Stimulated activated CD8-positive, alpha-beta memory T cell treated with anti-CD3 and anti-CD28 coated beads, Interleukin-7, amount 100 ng/mL, for 24 hours (primary cell): ENCODE measurements at regions not wholly inside any gene's neighbourhood (a gene's known extent, or its start where the extent isn't known, plus 50 kb on each side); places are given as distances from the start of the nearest gene placed in this dataset.
"Not testable (repeated sequence)": the region's sequence is repeated elsewhere in the genome, so short reads cannot be mapped to it uniquely, and the experiment has no call there.

Experiments used
- DNase-seq: peaks from one replicate; pipeline ENCODE4 v3.0.0-alpha.2; 2020; ENCODE audit warnings: low read depth

DNA sequence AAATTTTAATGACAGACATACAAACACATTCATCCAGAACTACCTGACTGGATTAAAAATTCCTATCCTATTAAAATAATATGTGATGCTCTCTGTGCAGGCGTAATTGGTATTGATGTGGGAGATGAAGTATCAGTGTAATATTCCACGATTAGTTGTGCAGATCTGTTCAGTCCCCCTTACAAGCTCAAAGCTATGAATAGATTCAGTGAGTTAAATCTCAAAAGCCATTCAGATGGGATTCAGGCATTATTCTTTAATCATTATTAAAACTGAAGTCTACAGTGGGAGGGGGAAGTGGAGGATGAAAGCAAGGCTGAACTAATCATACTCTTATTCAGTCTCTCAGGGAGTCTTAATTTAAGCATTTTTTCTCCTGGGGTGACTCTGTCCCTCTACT, 855.8 kb downstream of the EFNA5 start:
- no peak for DNase-seq

DNA sequence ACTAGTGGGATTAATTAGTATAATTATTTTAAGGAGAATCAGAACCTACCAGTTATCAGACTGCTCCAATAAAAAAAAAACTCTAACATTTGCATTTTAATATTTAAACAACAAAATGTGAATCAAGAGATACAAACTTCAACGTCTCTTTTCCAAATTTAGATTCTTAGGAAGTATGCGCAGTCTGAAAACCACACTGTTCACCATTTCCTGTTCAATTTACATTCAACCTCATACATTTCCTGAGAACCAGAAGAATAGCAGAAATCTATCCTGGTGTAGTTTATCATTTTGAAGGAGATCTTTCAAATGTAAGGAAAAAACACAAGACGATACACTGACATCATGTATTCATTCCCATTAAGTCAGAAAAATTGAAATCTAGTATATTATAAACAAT, 869.2 kb downstream of the EFNA5 start:
- no peak for DNase-seq

DNA sequence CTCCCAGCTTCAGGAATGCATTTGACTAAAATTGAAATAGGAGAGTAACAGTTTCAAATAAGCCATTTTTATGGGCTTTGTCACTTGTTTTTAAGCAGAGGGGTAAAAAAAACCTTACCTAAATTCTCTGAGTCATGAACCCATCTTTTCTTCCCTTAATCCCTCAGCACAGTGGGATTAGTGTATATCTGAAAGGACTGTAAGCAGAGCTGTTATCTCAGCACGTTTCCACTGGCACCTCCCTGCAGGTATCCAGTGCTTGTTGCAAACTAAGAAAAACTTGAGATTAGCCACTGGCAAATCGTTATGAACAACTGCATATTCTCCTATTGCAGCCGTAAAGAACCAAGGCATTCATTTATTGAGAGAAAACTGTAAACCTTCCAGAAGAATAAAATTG, 872.7 kb downstream of the EFNA5 start:
- DNase-seq = no peak

DNA sequence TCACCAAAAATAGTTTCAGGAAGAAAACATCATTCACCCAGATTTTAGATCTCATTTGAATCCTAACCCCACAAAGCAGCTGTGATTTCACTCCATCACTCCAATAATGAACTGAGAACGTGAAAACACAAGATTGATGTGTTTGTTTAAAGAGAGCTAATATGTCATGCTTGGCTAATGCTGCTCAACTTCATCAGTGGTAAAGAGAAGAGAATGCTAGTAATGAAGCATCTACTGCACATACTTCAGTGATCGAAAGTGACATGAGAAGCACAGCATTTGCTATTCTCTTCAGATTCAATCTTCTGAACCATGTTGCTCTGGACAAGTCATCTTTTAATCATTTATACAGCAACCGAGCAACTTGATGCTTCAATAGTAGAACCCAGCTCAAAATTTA, 874.7 kb downstream of the EFNA5 start:
- DNase-seq = no peak

DNA sequence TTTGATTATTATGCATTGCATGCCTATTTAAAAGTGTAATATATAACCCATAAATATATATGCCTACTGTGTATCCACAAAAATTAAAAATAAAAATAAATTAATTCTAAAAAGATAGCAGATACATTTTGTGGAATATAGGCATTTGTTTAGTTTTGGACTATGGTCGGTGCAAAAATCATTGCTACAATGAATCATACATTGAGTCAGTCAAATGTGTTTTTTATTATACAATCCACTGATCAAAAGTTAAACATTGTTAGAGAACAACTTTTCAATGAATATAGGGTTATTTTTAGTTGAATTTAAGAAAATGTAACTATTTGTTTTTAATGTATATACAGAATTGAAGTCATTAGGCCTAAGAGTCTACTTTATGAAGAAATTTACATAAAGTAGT, 885.9 kb downstream of the EFNA5 start:
- no peak for DNase-seq

DNA sequence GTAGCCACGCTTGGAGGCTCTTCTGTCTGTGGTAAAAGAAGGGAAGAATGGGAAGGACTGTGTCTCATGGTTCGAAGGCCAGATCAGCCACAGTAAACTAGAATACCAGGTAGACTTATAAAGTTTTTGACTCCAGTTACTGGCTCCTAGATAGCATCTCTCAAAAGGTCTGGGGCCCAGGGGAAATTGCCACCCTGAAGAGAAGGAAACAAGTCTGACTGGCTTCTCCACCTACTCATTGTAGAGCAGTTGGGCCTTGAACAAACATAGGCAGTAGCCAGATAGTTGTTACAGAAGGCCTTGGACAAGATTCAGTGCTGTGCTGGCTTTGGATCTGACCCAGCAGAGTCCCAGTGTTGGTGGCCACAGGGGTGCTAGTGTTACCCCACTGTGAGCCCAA, 890.4 kb downstream of the EFNA5 start:
- no peak for DNase-seq

DNA sequence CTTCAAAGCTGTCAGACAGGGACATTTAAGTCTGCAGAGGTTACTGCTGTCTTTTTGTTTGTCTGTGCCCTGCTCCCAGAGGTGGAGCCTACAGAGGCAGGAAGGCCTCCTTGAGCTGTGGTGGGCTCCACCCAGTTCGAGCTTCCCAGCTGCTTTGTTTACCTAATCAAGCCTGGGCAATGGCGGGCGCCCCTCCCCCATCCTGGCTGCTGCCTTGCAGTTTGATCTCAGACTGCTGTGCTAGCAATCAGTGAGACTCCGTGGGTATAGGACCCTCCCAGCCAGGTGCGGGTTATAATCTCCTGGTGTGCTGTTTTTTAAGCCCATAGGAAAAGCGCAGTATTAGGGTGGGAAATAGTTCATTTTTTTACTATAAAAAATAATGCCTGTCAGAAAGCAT, 894.2 kb downstream of the EFNA5 start:
- DNase-seq = not testable (repeated sequence)

DNA sequence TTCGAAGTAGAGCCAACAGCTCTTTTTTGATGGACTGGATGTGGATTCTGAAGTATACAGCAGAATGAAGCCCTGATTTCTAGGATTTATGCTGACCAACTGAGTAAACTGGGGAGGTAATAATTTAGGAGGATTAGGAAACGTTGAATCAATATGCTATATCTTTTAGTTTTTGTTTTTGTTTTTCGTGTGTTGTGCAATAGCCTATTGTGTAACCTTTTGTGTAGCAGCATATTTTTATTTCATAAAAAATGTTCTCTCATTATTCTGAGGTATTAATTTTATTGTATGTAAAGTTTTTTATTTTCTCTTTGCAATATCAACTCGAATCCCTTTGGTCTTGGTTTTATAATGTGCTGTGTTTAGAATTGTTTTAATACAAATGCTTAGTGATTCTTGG, 902.3 kb downstream of the EFNA5 start:
- DNase-seq = no peak

DNA sequence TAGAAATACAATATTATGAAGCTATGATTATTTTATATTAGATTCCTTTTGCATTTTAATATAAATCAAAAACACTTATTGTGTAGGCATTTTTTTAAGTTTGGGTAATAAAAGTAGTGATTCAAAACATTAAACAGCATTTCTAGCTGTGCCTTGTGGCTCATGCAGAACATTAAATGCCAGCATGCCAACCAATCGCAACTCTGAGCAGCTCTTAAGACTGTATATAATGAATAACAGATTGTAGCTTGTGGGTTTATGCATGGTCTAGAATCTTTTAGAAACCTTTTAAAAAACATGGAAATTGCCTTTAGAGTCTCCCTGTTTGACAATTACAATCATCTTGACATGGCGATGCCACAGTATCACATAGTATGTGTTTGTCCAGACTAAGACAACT, 903.8 kb downstream of the EFNA5 start:
- no peak for DNase-seq

DNA sequence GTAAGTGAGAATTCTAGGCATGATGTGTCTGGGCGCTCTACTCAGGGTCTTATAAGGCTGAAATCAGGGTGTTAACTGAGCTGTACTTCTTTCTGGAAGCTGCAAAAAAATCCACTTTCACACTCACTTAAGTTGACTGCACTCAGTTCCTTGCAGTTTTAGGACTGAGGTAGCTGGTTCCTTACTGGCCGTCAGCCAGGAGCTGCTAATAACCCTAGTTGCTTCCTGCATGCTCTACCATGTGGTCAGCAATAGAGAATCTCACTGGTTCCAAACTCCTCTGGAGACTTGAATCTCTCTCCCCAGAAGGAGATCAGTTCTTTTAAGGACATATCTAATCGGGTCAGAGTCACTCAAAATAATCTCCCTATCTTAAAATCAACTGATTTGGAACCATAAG, 911.2 kb downstream of the EFNA5 start:
- no peak for DNase-seq

DNA sequence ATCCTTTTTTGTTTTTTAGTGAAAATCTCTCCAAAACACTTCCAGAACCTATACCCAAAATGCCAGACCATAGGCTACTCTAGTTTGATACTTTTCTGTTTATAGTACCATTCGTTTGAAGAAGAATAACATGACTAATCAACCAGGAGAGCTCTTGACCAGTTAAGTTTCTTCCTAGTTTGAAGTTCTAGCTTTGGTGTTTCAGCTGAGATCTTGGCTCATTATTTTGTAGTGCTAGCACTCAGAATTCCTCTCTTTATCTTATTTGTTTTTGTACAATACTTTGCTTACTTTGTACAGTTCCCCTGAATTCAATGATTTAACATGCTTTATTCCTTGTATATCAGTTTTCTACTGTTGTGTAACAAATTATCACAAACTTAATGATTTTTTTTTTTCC, 911.6 kb downstream of the EFNA5 start:
- no peak for DNase-seq

DNA sequence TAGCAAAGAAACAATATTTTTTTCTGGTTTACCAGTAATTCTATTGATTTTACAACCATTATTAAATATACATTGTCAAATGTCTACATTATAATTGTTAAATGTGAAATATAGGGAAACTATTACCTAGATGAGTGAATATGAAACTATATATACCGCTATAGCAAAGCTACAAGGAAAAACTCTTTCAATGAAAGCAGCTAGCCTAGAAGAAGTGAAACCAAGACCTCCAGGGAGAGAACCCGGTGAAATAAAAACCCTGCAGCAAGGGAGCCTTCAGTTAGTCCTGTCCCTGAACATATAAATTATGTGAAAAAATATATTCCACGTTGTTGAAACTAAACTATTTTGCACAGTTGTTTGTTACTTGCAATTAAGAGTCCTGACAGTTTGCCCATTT, 913.1 kb downstream of the EFNA5 start:
- DNase-seq = no peak

DNA sequence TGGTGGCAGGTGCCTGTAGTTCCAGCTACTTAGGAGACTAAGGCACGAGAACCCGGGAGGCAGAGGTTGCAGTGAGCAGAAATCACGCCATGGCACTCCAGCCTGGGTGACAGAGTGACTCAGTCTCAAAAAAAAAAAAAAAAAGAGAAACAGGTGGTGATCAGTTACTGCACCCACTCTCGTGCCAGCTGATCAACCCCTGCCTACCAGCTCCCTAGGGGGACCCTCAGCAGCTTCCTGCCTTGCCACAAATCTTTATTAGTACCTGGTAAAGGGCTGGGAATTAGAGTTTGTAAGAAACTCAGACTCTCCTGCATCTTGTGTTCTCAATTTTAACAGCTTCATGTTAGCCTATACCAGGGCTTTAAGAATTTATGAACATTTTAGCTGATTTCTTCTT, 914.9 kb downstream of the EFNA5 start:
- no peak for DNase-seq

DNA sequence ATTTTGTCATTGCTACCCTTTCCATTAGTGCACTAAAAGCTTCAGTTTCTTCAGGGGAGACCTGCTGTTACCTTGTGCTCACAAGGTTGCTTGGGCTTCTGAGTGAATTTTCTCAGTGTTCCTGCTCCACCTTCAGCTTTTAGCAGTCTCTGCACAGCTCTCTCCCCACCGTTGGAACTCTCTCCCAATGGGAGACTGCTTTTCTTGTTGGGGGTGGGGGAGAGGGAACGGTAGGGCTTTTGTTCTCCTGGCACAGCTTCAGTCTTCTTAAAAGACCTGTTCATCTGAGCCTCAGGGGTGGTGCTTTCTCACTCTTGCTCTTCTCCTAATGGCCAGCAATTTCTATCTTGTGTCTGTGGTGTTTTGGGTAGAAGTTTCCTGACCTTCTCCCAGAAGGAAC, 915.7 kb downstream of the EFNA5 start:
- no peak for DNase-seq

DNA sequence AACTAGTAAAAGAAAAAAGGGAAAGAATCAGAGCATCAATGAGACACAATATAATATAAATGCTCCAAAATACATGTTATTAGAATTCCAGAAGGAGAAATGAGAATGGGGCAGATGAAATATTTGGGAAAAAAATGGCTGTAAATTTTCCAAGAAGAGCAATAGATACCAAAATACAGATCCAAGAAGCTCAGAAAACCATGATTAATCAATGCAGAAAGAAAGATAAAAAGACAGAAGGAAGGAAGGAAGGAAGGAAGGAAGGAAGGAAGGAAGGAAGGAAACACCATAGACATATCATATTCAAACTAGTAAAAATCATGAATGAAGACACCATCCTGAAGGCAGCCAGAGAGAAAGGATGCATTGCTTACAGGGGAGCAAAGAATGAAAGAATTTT, 920.9 kb downstream of the EFNA5 start:
- DNase-seq = no peak

DNA sequence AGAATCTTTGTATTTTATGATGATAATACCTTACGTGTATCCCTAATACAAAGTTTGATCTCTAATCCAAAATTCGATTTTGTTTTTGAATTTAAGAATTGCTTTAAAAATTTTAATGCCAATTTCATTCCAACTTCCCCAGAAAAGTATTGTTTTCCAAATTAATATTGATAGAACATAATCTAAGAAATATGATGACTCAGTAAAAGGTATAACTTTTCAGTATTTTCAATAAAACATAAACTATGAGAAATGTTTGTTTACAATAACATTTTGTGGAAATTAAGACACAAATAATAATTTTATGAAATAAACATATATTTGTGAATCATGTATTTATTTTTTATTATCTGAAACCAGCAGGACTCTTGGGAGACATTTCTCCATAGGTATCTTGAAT, 931.6 kb downstream of the EFNA5 start:
- no peak for DNase-seq

DNA sequence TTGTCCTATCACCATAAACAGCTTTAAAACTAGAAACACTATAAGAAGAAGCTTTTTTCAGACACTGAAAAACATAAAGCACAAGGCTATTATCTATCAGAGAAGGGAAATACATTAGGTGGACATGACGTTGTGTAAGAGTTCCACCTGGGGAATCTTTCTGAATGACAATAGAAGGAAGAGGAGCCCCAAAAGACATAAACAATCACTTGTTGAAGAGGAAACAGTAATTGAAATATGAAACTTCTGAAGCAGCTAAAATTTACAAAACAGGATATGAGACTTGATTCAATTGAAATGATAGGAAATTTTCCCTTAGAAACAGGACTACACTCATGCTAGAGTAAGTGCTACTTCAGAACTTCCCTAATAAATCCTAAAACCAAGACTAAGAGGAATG, 933.6 kb downstream of the EFNA5 start:
- no peak for DNase-seq

DNA sequence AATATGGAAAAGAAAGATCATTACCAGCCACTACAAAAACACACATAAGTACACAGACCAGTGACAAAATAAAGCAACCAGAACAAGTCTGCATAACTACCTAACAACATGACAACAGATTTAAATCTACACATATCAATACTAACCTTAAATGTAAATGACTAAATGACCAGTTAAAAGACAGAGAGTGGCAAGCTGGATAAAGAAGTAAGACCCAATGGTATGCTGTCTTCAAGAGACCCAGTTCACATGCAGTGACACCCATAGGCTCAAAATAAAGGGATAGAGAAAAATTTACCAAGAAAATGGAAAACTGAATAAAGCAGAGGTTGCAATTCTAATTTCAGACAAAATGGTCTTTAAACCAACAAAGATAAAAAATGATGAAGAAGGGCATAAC, 938.1 kb downstream of the EFNA5 start:
- DNase-seq = no peak

DNA sequence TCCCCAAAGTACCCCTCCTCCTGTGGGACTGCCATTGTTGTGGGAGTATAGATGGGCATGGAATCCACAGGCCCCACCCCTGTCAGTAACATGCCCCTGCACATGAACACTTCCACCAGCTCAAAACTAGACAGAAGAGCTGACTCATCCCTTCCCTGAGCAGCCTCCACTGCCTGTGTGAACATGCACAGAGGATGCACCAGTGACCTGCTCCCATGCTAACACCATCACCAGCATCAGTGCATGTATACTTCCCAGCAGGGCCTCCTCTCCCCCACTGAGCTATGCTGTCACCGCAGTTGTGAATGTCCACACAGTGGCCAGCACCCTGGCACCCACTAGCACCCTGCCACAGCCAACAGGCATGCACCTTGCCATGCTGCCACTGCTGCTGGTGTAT, 939.8 kb downstream of the EFNA5 start:
- no peak for DNase-seq

DNA sequence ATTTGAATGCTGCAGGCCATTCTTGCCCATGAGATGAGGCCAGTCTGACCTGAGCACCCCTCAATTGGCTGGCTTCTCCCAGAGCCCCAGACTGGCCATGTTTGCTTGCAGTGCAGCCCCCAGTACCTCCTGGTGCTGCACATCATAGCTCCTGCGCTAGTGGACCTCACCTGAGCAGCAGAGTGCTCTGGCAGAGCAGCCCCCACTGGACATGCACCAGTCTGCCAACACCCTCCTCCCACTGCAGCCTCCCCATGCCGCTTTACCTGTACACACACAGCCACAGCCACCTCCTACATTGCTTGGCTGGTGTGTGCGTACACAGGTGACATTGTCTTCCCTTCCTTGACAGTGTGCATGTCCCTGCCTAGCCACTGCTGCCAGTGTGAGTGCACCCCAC, 940.2 kb downstream of the EFNA5 start:
- DNase-seq = no peak

DNA sequence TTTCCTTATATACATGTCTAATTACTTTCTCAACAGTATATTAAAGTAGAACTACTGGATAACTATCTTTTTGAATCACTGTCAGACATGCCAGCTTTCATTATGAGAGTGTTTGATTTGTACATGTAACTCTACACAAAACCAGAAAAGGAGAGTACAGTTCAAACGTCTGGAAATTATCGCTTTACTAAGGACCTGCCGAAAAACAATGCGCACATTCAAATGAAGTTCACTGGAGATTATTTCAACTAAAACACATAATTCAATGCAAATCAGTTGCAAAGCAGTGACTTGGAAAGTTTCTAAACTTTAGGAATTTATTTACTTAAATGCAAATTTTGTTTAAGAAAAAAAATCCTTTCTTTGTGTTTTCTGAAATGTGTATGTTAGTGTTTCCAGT, 942.5 kb downstream of the EFNA5 start:
- DNase-seq = no peak

DNA sequence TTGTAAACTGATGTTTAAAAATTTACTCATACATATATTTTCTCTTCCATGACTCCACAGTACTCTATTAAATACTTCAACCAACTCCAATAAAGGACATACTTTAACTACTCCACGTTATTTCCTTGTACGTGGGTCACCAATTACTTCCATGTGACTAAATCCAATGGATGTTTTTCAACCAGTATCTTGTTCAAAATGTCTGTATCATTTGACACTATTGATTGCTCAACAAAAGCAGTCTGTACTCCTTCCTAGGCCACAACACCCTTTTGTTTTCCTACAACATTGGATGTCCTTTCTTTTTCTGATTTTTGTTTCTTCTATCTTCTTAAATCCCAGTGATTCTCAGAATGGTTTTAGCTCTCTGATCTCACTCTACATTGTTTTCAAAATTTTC, 943.7 kb downstream of the EFNA5 start:
- DNase-seq = no peak

DNA sequence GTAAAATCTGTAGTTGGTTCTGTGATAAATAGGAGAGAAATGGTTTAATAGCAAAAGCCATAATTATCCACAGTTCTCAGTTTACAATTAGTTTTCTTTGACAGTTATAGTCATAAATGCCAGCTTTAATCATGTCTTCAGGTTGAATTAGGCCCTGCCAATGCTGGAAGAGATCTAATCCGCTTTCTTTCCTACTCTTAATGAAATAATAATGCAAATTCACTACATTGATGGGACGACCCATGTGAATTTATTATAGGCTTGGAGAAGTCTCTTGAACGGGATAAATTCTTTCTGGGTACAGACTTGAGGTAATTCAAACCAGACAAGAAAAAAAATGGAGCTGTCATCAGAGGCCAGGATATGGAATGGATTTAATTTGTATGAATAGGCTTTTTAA, 950.4 kb downstream of the EFNA5 start:
- no peak for DNase-seq

DNA sequence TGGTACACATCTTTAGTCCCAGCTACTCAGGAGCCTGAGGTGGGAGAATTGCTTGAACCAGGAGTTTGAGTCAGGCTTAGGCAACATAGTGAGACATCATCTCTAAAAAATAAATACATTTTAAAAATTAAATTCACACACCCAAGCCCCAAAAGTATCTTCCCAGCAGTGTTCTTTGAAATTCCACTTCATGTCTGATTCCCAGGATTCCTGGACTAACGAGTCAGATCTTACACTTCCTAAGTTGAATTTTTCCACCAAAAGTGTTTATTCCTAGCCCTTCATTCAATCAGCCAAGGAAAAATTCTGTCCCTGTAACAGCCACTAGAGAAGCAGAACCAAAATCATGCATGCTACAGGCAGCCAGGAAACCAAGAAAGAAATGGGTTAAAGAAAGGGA, 970.9 kb downstream of the EFNA5 start:
- DNase-seq = no peak

DNA sequence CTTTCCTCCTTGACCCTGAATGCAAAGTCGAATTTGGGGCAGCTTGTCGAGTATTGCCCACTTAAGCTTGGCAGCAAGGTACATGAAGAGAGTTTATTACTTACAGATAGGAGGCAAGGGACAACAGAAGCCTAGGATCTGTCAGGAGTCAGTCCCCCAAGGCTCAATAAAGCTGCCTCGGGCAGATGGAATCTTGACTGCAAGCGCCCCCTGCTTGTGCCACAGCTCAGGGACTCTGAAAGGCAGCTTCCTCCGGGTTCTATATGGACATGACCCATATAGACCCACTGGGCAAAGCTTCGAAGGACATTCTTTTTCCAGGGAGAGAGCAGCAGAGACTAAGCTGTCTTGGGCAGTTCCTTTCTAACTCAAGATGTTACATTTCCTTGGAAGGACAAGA, 971.5 kb downstream of the EFNA5 start:
- DNase-seq = no peak

DNA sequence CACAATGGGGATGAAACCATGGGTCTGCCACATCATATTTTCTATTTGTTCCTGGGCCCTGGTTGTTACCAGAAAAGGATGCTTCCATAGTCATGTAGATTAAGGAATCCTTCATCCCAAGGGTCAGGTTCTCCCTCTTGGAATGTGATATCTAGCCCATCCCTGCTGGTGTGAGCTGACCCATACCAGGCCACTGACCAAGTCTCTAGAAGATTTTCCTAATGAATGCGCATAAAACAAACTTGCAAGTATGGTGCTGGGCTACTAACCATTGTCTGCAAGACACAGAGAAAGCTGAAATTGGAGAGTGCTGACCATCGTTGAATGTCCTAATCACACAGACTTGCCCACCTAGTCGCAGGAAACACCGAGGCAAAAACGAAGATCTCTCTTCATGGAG, 972.6 kb downstream of the EFNA5 start:
- DNase-seq = no peak
